SK-N-MC (cell line): ENCODE measurements at regions not wholly inside any gene's neighbourhood (a gene's known extent, or its start where the extent isn't known, plus 50 kb on each side); places are given as distances from the start of the nearest gene placed in this dataset.
"Not testable (repeated sequence)": the region's sequence is repeated elsewhere in the genome, so short reads cannot be mapped to it uniquely, and the experiment has no call there.

ENCODE experiments used
- DNase-seq: peaks from one replicate; pipeline ENCODE4 v3.0.0-alpha.2; 2011; ENCODE audit warnings: low read depth, low spot score
- H3K27ac ChIP-seq: fragments of 200-600 bp; sonication (generic); 2 replicates; pipeline ENCODE4 v1.5.1; 2016; ENCODE audit warnings: mixed run types
- H3K36me3 ChIP-seq: fragments of 200-600 bp; sonication (generic); 2 replicates; pipeline ENCODE4 v1.6.1; 2017; ENCODE audit warnings: antibody characterized with exemption, low read length, mixed read lengths; ENCODE audit not compliant: insufficient read depth
- H3K4me3 ChIP-seq: fragments of 200-600 bp; sonication (generic); 2 replicates; pipeline ENCODE4 v1.5.1; 2016
- H3K9ac ChIP-seq: fragments of 200-600 bp; sonication (generic); 2 replicates; pipeline ENCODE4 v1.8.0; 2017; ENCODE audit warnings: mixed run types, mixed read lengths; ENCODE audit not compliant: insufficient read length
- H3K9me3 ChIP-seq: fragments of 200-600 bp; sonication (generic); 2 replicates; pipeline ENCODE4 v1.6.1; 2017; ENCODE audit warnings: low read depth, mild to moderate bottlenecking, antibody characterized with exemption, low read length, moderate library complexity, mixed read lengths
- EZH2 ChIP-seq: fragments of 200-600 bp; sonication (generic); IDR thresholded peaks from one replicate; pipeline ENCODE4 v1.6.1; 2017; ENCODE audit warnings: antibody characterized with exemption
- FOXP2 ChIP-seq: optimal IDR thresholded peaks from 2 replicates; pipeline ENCODE3; 2011; ENCODE audit warnings: mild to moderate bottlenecking, moderate library complexity; ENCODE audit not compliant: insufficient read depth; ENCODE audit errors: extremely low read length, control extremely low read depth
- POLR2AphosphoS5 ChIP-seq: IDR thresholded peaks from 2 replicates; pipeline ENCODE4 v1.6.1; 2012; ENCODE audit warnings: mild to moderate bottlenecking, low read depth, low read length, borderline replicate concordance

DNA sequence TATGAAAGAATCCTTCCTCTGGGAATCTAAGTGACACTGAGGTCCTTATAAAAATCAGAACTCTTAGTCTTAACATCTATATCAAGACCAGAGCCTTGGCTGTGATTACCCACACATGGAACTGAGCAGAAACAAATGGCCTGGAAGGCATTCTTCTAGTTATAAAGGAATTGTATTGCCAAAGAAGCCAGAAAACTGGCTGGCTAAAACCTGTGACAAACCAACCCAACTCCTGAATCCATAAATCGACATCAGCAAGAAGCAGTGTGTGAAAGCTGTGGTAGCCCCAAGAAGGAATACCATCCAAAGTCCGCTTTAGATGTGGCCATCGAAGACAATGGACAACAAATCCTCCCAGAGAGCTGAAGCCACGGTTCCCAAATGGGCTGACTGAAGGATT, 97.9 kb upstream of the CCDC91 start:
- Histone ChIP-seq H3K27ac (peak overlapping the region; percentile 76), H3K9ac (no peak overlapping the region), H3K9me3 (no peaks in the 10 kb centered on the region), H3K4me3 (no peak overlapping the region), H3K36me3 (no peaks in the 10 kb centered on the region)
- TF ChIP-seq FOXP2 (no peak), EZH2 (no peak), POLR2AphosphoS5 (no peak)
- DNase-seq, result no peak

DNA sequence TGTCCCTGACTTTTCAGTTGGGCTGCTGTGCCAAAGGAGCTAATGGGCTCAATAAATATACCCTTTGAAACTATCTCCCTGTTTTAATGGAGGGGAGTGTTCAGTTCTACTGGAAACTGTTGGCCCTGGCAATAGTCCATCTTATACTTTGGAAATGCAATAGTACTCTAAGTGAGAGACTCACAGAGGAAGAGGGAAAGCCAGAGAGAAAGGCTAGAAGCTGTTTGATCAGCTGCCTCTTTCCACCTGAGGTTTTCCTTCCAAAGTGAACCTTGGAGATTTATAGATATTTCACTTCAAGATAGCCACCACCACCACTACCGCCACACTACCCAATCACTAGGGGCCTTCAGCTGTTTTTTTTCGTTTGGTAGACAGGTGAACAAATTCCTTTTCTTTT, 93.6 kb upstream of the CCDC91 start:
- H3K36me3 ChIP-seq, result no peaks in the 10 kb centered on the region
- DNase-seq, result no peak
- no peak overlapping the region for H3K9ac ChIP-seq
- no peaks in the 10 kb centered on the region for H3K9me3 ChIP-seq
- no peak overlapping the region for H3K4me3 ChIP-seq
- no peak overlapping the region for H3K27ac ChIP-seq
- TF ChIP-seq POLR2AphosphoS5, result no peak

DNA sequence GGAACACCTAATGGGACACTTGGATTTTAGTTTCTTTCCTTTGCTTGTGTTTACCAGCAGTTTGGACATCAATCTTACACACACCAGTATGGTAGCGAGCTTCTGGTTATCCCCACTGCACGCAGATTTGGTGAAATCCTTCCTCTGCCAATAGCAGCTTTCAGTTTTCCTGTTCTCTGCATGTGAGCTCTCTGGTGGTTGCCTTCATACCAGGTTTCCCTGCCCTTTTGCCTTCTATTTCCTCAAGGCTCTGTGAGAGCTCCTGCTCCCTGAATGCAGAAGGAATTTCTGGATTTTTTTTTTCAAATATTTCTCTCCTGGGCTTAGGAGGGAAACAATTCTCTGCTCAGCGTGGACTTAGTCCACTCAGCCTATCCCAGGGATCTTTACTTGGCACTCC, 93.0 kb upstream of the CCDC91 start:
- H3K9me3 ChIP-seq, result no peaks in the 10 kb centered on the region
- DNase-seq, result no peak
- no peaks in the 10 kb centered on the region for H3K36me3 ChIP-seq
- TF ChIP-seq FOXP2 (no peak), EZH2 (no peak), POLR2AphosphoS5 (no peak)
- H3K27ac ChIP-seq, result no peak overlapping the region
- H3K9ac ChIP-seq, result no peak overlapping the region
- H3K4me3 ChIP-seq, result no peak overlapping the region

DNA sequence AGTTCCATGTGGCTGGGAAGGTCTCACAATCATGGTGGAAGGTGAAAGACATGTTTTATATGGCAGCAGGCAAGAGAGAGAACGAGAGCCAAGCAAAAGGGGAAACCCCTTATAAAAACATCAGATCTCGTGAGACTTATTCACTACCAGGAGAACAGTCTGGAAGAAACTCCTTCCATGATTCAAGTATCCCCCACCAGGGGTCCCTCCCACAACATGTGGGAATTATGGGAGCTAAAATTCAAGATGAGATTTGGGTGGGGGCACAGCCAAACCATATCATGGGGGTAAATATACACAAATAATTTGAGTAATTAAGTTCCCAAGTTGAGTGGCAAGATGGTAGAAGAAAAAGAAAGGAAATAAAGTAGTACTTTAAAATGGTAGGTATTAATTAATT, 91.0 kb upstream of the CCDC91 start:
- DNase-seq, H3K36me3 ChIP-seq, H3K4me3 ChIP-seq, H3K9me3 ChIP-seq, H3K9ac ChIP-seq: not testable (repeated sequence)
- peak overlapping the region; percentile 78 for H3K27ac ChIP-seq

DNA sequence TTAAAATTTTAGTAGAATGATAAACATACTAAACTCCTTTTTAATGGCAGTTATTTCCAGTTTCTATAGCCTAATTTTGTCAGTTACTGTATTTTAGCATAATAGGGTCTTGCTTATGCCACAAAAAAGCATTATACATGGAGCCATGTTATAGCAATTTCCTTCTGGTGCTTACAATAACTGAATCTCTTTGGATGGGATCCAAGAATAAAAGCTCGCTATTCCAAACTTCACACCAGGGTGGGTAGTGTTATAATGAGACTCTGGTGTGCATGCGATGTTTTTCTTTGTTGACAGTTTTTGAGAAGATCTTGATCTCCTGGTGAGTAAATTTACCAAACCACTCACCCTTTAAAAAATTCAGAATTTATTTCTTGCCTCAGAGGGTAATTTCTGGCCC, 90.4 kb upstream of the CCDC91 start:
- TF ChIP-seq POLR2AphosphoS5 (no peak), EZH2 (no peak), FOXP2 (no peak)
- no peaks in the 10 kb centered on the region for H3K9me3 ChIP-seq
- H3K9ac ChIP-seq, result no peak overlapping the region
- peak overlapping the region; percentile 78 for H3K27ac ChIP-seq
- no peaks in the 10 kb centered on the region for H3K36me3 ChIP-seq
- DNase-seq, result peak; percentile 57
- peak overlapping the region; percentile 10 for H3K4me3 ChIP-seq

DNA sequence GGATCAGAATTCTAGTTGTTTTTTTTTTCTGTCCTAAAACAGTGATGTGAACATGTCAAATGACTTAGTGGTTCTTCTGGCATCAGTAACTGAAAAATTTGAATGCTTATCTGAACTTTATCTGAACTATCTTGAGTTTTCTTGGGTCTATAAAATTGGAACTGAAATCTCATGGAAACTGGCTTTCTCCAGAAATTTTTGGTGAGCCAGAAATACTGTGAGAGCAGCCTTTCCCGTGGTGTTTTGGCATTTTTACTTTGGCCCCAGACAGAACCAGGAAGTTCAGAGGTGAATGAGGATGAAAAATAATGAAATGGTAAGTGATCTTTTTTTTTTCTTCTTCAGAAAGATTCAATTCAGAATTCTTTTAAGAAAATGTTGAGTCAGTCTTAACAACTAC, 89.5 kb upstream of the CCDC91 start:
- DNase-seq, result no peak
- no peaks in the 10 kb centered on the region for H3K9me3 ChIP-seq
- no peak for TF ChIP-seq FOXP2
- no peak for TF ChIP-seq POLR2AphosphoS5
- TF ChIP-seq EZH2, result no peak
- no peak overlapping the region for H3K9ac ChIP-seq
- no peak overlapping the region; the same call in 1 of the 2 replicates for H3K27ac ChIP-seq
- no peaks in the 10 kb centered on the region for H3K36me3 ChIP-seq
- no peak overlapping the region for H3K4me3 ChIP-seq

DNA sequence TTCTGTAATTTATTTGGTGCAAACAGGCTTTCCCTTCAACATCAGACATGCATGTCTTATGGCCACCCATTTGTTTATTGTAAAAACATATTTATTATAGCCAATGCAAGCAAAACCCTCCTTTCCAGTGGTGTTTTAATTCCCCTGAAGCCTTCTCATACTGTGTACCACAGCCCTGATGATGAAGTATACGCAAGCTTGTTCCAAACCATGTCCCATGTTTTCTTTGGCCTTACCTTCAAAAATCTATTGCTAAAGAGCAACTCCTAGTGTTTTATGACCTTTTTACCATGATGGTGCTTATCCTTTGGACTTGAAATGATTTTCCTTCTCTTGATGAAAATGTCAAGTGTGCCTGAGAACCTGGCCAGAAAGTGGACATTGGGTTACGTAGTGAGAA, 85.9 kb upstream of the CCDC91 start:
- Histone ChIP-seq H3K9me3 (no peaks in the 10 kb centered on the region), H3K4me3 (no peak overlapping the region), H3K9ac (no peak overlapping the region), H3K36me3 (no peaks in the 10 kb centered on the region), H3K27ac (no peak overlapping the region)
- TF ChIP-seq POLR2AphosphoS5 (no peak), FOXP2 (no peak), EZH2 (no peak)
- no peak for DNase-seq

DNA sequence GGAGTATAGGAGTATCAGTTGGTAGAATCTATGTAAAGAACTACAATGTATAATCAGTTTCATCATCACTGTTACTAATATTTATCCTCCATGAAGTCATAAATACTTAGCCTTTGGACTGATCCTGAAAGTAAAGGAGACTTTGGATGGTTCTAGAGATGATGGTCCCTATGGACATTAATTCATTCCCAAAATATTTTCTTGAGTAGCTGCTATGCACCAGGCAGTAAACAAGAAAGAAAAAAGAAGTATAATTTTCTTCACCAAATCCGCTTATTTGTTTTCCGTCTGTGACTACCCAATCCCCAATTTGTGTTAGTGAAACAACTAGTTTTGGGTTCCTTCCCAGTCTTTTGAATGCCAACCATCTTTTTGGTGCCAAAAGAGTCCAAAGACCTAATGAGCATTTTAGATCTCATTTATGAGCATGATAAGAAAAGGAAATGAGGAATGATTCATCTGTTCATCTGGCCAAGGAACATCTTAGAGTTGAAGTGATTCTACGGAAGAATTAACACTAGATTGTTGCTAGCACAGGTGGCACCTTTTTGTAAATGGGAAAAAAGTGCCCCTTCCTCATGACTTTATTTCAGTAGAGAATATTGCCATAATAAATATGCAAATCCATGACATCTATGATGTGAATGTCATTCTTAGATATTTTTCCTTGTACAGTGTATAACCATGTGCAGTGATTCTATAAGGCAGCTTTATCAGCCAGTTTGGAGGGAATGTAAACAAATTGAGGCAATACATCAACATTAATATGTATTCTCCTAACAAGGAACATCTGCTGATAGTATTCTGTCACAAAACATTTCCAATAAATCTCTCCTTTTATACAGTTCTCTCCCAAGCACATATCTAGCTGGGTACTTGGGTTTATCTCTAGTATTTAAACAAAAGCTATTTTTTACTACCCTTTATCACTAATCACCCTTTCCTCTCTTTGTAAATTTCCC, 85.1 kb upstream of the CCDC91 start:
- Histone ChIP-seq H3K27ac (peak overlapping the region; percentile 7; the same call in 1 of the 2 replicates), H3K9ac (no peak overlapping the region), H3K36me3 (no peaks in the 10 kb centered on the region), H3K9me3 (no peaks in the 10 kb centered on the region), H3K4me3 (no peak overlapping the region)
- TF ChIP-seq EZH2, result no peak
- TF ChIP-seq FOXP2, result peak; percentile 78
- no peak for TF ChIP-seq POLR2AphosphoS5
- DNase-seq, result no peak

DNA sequence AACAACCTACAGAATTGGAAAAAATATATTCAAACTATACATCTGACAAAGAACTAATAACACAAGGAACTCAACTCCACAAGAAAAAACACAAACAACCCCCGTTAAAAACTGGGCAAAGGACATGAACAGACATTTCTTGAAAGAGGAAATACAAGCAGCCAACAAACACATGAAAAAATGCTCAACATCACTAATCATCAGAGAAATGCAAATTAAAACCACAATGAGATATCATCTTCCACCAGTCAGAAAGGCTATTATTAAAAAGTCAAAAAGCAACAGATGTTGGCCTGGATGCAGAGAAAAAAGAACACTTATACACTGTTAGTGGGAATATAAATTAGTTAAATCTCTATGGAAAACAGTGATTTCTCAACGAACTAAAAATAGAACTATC, 82.6 kb upstream of the CCDC91 start:
- no peaks in the 10 kb centered on the region for H3K36me3 ChIP-seq
- H3K27ac ChIP-seq, result no peak overlapping the region
- H3K9ac ChIP-seq, result no peak overlapping the region
- TF ChIP-seq EZH2, result no peak
- no peak overlapping the region for H3K4me3 ChIP-seq
- no peaks in the 10 kb centered on the region for H3K9me3 ChIP-seq
- DNase-seq, result no peak
